HG03469 (cell line): ENCODE measurements at regions not wholly inside any gene's neighbourhood (a gene's known extent, or its start where the extent isn't known, plus 50 kb on each side); places are given as distances from the start of the nearest gene placed in this dataset.
"Not testable (repeated sequence)": the region's sequence is repeated elsewhere in the genome, so short reads cannot be mapped to it uniquely, and the experiment has no call there.

ENCODE experiments used
- ATAC-seq: cut with Tn5 transposase; IDR thresholded peaks from one replicate; pipeline ENCODE4 v1.9.1; 2021; ENCODE audit warnings: mild to moderate bottlenecking, moderate library complexity, moderate number of reproducible peaks; ENCODE audit not compliant: unreplicated experiment

DNA sequence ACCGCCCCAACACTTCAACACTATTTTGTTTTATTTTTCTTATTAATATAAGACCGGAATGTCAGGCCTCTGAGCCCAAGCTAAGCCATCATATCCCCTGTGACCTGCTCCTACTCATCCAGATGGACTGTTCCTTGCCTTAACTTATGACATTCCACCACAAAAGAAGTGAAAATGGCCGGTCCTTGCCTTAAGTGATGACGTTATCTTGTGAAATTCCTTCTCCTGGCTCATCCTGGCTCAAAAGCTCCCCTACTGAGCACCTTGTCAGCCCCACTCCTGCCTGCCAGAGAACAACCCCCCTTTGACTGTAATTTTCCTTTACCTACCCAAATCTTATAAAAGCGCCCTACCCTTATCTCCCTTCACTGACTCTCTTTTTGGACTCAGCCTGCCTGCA lies 1196.5 kb upstream of the FAM98A start:
- not testable (repeated sequence) for ATAC-seq

DNA sequence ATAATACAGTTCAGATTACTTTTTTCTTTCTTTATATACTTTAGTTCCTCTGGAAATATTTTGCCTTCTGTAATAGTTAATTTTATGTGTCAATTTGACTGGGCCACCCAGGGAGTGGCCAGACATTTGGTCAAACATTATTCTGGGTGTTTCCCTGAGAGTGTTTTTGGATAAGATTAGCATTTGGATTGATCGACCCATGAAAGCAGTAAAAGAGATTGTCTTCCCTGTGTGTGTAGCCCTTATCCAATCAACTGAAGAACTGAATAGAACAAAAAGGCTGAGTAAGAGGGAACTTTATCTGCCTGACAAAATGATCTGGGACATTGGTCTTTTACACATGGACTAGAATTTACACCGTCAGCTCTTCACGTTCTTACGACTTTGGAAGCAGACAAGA lies 1190.1 kb upstream of the FAM98A start:
- ATAC-seq: no peak

DNA sequence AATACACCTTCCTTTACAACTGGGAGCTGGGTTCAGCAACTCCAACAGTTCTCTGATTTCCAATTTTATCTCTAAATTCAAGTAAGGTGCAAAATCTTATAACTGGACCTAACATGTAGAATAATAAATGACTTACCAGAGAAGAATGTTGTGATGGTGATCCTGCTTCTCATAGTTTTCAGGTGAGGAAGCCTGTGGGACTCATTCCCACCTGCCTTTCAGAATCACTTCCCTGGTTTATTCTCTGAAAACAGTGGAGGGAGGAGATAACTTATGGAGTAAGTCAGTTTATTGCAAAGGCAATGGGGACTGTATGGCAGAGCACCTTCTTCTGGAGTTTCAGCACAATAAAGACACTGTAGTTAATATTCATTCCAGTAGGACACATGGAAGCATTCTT lies 1188.2 kb upstream of the FAM98A start:
- no peak for ATAC-seq

DNA sequence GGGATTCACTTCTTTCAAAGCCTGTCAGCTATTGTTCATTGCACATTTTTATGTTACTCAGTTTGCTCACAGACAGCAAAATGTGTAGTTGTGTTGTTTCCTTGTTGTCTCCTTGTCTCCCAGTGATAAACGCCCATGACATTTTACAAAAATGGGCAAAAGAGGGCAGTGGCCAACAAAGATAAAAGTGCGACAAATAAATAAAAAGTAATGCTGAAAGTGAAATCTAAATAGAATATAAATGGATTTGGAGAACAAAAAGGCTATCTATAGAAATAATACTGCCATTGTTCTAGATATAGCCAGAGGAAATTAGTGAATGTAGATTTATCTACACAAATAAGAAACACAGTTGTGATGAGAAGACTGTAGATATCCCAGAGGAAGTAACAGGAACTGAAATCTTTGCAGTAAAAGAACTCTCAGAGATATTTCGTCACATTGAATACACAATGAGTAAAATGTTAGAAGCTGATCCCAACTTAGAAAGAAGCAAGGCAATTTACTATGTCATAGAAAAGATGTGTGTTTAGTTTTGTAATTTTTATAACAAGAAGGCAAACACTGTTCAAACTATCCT lies 1186.2 kb upstream of the FAM98A start:
- ATAC-seq: no peak

DNA sequence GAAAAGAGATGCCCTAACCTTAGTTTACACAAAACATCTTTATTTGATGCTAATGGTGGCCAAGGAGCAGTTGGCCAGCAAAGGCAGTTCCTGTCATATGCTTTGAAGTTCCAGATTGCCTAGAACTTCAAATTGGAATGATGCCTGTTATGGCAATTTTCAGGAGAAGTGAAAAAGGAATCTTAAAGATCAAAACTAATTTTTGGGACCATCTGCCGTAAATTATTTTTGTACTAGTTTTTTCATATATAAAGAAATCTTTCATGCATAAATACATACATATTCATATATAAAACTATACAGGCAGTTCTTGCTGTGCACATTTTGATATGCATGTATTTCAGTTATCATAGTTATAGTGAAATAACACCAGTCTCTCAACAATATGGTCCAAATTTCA lies 1185.6 kb upstream of the FAM98A start:
- ATAC-seq: no peak

DNA sequence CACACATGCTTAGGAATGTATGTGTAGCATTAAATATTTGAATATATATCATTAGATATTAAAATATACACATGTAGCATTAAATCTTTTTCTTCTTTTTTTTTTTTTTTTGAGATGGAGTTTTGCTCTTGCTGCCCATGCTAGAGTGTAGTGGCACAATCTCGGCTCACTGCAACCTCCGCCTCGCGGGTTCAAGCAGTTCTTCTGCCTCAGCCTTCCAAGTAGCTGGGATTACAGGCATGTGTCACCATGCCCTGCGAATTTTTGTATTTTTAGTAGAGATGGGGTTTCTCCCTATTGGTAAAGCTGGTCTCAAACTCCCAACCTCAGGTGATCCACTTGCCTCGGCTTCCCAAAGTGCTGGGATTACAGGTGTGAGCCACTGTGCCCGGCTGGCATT lies 1151.6 kb upstream of the FAM98A start:
- not testable (repeated sequence) for ATAC-seq

DNA sequence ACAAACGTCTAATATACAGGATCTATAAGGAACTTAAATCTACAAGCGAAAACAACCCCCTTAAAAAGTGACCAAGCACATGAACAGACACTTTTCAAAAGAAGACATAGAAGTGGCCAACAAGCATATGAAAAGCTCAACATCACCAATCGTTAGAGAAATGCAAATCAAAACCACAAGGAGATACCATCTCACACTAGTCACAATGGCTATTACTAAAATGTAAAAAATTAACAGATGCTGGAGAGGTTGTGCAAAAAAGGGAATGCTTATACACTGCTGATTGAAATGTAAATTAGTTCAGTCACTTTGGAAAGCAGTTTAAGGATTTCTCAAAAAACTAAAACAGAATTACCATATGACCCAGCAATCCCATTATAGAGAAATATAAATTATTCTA lies 1148.5 kb upstream of the FAM98A start:
- no peak for ATAC-seq

DNA sequence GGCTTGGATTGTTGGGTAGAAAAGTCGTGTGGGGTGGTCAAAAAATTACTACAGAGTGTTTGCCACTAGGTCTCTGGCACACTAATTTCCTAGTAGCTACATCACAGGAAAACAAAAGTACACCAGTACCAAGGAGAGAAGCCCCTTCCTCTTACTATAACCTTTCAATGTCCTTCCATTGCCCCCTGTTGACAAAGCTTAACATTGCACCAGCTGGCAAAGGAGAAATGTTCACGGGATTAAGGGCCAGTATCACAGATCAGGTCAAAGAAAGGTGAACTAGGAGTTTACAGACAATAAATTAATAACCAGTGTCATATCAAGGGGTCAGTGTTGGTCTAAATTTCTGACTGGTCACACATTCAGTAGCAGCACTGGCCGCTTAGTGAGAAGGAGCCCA lies 1139.6 kb upstream of the FAM98A start:
- ATAC-seq: no peak

DNA sequence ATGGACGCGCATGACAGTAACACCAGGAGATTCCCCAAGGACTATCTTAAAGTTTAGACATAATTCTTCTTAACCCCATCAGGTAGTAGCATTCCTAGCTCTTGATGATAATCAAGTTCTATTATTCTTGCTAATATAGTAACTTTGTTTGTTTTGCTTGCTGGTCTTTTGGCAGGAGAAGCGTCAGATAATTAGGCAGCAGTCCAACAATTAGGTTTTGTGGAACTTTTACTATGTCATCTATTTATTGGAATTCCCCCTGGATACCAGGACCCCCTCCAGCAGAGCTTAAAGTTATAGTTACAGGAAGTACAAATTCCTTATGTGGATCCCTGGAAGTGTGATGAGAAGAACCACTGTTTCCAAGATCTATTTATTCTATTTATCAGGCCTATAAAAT lies 1138.0 kb upstream of the FAM98A start:
- ATAC-seq: no peak

DNA sequence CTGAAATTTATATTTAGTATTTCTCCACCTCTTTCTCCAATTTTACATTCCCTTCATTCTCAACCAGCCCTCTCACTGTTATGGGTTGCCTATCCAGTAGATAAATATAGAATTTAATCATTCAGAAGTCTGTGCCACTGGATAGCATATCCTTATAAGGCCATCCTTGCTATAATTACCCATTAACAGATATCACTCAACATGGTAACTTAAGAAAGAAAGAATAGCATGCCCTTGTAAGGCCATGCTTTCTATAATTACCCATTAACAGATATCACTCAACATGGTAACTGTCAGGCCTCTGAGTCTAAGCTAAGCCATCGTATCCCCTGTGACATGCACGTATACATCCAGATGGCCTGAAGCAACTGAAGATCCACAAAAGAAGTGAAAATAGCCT lies 1137.4 kb upstream of the FAM98A start:
- ATAC-seq: no peak

DNA sequence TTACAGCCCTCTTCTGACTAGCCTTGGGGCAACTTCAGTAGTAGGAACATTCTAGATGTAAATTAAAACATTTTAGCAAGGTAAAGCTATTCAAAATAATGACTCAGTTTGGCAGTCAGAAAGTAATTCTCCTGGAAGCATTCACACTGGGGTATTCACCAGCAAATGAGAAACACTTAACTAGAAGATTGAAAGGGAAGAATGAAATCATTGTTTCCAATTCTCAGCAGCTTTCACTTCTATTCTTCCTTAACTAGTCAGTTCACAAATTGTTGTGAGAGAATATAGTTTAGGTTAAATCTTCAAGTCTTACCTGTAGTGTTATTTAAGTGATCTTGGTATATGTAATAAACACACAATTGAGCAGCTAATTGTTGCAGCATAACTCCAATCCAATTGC lies 1135.6 kb upstream of the FAM98A start:
- ATAC-seq: no peak

DNA sequence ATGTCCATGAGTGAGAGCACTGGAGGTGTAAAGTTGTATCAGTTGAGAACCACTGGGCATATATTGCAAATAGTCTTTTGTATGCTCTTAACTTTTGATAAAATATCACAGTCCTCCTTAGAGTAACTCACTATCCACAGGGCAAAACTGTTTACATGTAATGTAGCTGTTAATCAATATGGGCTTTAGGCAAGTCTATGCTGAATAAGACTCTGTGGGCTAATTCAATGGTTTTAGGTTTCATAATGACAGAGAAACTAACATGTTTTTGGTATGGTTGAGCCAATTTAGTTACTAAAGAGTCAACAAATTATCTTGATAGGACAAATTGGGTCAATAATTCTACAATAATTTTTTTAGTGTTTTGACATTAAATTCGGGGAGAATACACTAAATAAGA lies 1134.9 kb upstream of the FAM98A start:
- no peak for ATAC-seq

DNA sequence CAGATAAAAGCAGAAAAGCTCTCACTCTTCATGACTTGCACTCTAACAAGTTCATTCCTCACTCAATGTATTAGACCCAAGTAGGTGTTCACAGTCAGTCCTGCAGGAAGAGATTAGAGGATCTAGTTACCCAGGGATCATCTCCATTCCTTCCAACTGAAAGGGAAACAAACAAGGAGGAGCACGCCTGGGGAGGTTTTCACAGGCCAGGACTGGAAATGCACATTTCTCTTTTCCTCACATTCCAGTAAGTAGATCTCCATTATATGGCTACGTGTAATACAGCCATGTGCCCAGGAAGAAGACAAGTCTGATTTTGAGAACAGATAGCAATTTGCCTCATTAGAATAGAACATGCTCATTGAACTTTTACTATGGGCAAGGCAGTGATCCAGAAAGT lies 1132.2 kb upstream of the FAM98A start:
- no peak for ATAC-seq

DNA sequence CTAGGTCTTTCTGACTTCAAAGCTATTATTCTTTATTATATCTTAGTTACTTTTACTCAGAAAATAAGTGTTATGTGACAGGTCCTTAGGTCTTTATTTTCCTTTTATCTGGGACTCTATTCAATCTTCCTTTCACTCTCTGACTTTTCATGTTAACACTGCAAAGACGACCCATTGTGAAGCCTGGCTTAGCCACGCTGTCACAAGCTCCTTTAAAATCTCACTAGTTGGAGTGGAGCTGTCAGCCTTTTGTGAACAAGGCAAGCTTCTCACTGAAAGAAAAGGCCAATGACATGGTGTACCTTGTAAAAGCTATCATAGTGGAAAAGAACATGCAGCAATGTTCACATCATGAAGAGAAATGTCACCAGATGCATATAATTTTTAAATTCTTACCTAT lies 1130.7 kb upstream of the FAM98A start:
- ATAC-seq: no peak

DNA sequence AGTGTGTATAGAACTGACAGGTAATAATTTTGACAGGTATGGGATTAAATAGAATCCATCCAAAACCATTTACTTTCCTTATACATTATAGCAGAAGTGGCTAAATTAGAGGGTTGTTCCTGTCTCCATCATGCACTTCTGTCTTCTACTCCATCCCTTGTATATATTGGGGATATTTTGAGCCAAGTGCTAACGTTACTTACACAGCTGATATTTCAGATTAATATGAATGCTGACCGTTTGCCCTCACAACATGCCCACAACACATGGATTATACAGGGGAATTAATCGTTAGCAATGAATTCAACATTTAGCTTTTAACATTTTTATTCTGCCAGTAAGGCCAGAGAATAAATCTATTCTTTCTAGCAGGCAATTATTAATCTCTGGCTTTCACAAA lies 1125.0 kb upstream of the FAM98A start:
- ATAC-seq: no peak

DNA sequence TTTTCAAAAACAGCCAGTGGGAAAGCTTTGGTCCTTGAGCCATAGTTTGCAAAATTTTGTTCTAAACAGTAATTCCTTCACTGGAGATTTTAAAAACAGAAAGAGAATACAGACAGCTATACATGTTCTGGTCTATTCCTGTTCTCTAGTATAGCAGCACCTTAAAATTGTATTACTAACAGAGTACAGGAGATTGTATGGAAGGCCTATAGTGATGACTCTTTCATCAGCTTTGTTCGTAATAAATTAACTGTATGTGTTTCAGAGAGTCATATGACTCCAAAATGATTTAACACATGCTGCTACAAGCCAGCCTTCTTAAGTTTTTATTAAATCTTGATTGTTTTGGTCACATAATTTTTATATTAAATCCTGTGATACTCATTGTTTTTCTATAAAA lies 1124.6 kb upstream of the FAM98A start:
- no peak for ATAC-seq

DNA sequence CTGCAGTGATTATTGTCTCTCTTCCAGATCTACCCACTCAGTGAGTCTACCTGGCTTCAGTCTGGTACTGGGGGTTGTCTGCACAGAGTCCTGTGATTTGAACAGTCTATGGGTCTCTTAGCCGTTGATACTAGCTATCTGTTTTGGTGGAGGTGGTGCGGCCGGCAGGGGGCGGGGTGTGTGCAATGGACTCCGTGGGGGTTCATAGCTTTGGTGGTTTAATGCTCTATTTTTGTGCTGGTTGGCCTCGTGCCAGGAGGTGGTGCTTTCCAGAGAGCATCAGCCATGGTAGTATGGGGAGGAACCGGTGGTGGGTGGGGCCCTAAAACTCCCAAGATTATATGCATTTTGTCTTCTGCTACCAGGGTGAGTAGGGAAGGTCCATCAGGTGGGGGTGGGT lies 1120.1 kb upstream of the FAM98A start:
- ATAC-seq: no peak

DNA sequence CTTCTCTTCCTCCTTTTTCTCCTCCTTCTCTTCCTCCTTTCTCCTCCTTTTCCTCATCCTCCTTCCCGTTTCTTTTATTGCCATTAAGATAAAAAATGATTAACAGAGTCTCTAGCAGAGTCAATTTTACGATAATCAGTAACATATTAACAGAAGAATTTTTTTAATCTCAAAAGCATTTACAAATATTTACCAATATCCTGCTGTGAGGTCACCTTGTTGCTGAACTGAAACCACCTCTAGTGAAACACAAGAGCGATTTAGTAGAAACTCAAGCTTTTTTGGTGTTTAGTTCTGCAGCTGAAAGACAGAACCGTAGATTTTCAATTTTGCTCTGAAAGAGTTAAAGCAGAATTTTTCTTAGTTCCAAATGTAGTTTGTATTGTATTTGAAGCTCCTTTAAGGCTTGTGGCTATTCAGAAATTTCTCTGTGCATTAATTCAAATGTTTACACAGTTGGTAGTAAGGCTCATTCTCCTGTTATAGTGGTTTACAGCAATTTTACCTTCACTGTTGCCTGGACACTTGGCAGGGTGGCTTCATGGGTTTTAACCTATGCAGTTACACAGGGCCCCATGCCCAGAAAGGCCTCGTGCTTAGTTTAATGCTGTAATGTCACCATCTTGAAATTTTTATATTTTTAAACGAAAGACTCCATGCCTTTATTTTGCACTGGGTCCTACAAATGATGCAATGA lies 1106.6 kb upstream of the FAM98A start:
- no peak for ATAC-seq

DNA sequence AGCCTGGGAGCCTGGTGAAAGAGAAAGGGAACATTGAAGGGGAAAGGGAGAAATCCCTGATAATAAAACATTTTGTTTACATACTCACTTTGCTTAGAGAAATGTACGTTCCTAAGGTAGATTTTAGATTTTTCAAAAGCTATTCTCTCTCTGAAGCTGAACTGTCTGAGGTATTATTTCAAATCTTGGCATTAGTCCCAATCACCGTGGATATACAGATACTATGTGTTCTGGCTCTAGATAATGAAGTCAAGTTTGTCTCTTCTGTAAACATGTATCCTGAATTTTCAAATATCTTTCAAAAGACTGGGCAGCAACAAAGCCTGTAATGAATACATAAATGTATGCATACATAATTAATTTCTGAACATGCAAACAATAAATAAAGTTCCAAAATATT lies 1104.2 kb upstream of the FAM98A start:
- no peak for ATAC-seq

DNA sequence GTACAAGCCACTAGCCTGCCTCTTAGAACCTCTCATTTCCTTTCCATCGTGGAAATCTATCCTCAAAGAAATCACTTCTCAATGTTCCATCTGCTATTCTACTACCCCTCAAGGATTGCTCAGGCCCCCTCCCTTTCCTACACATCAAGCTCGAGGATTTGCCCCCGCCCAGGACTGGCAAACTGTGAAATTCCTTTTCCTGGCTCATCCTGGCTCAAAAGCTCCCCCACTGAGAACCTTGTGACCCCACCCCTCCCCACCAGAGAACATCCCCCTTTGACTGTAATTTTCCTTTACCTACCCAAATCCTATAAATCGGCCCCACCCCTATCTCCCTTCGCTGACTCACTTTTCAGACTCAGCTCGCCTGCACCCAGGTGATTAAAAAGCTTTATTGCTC lies 1103.3 kb upstream of the FAM98A start:
- not testable (repeated sequence) for ATAC-seq

DNA sequence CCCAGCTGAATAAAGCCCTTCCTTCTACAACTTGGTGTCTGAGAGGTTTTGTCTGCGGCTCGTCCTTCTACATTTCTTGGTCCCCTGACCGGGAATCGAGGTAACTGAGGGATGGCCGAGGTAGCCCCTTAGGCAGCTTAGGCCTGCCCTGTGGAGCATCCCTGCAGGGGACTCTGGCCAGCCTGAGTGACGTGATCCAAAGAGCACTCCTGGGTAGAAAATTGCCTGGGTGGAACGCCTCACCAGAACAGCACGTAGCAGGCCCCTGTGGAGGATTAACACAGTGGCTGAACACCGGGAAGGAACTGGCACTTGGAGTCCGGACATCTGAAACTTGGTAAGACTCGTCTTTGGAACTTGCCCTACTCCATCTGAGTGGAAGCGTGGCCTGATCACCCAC lies 1078.5 kb upstream of the FAM98A start:
- not testable (repeated sequence) for ATAC-seq

DNA sequence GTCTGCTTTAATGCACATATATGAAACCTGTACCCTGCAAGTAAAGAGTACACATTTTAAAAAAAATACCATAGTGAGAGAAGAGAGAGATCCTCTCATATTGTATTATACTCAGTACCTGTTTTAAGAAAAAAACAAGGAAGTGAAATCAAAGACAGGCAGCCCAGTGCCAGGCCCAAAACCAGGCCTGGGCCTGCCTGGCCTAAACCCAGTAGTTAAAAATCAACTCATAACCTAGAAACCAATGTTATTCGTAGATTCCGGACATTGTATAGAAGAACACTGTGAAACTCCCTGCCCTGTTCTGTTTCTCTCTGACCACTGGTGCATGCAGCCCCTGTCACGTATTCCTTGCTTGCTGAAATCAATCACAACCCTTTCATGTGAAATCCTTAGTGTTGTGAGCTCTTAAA lies 1078.0 kb upstream of the FAM98A start:
- ATAC-seq: not testable (repeated sequence)

DNA sequence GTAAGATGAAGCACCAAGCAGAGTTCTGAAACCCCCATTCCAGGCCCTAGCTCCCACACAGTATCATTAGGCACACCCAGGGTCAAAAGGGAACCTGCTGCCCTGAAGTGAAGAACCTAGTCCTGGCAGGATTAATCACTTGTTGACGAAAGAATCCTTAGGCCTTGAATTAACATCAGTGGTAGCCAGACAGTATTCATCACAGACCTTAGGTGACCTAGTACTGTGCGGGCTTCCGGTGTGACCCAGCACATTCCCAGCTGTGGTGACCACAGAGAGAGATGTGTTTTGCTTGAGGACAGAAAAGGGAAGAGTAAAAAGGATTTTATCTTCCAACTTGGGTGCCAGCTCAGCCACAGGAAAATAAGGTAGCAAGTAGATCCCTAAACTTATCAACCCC lies 1071.4 kb upstream of the FAM98A start:
- no peak for ATAC-seq
